IMR-90 (cell line): ENCODE measurements at regions not wholly inside any gene's neighbourhood (a gene's known extent, or its start where the extent isn't known, plus 50 kb on each side); places are given as distances from the start of the nearest gene placed in this dataset.

Source experiments
- CTCF ChIP-seq: conservative IDR thresholded peaks from 2 replicates; pipeline ENCODE4 v1.5.1; 2012; ENCODE audit warnings: mild to moderate bottlenecking, low read depth, low read length, improper control_type of control experiment
- RAD21 ChIP-seq: IDR thresholded peaks from 2 replicates; pipeline ENCODE4 v1.6.1; 2012; ENCODE audit warnings: low read length, improper control_type of control experiment
- RCOR1 ChIP-seq: IDR thresholded peaks from 2 replicates; pipeline ENCODE4 v1.6.1; 2012; ENCODE audit warnings: mild to moderate bottlenecking, low read length, improper control_type of control experiment; ENCODE audit not compliant: insufficient replicate concordance

GRCh38 chr12:38555620-38556591, 239.3 kb downstream of the ALG10B start:
- TF ChIP-seq RAD21 (no peak), CTCF (no peak), RCOR1 (no peak)
